K562 (cell line): ENCODE measurements at regions not wholly inside any gene's neighbourhood (a gene's known extent, or its start where the extent isn't known, plus 50 kb on each side); places are given as distances from the start of the nearest gene placed in this dataset.

Experiments used
- CTBP1 ChIP-seq: fragments of 450-650 bp; IDR thresholded peaks from 2 replicates; pipeline ENCODE4 v1.6.1; 2016; ENCODE audit warnings: borderline replicate concordance
- FOXK1 ChIP-seq: sonication (generic); formaldehyde crosslinking; IDR thresholded peaks from 2 replicates; pipeline ENCODE4 v1.8.0; 2022; ENCODE audit warnings: missing genetic modification reagents, mild to moderate bottlenecking, borderline replicate concordance
- FUS ChIP-seq: fragments of 200-400 bp; formaldehyde crosslinking; optimal IDR thresholded peaks from 2 replicates; pipeline ENCODE3; 2017; ENCODE audit warnings: low read depth, low read length
- GATAD2A ChIP-seq: fragments of 450-650 bp; IDR thresholded peaks from 2 replicates; pipeline ENCODE4 v1.6.1; 2017
- HLTF ChIP-seq: fragments of 450-650 bp; IDR thresholded peaks from 2 replicates; pipeline ENCODE4 v1.6.1; 2016
- HNRNPLL ChIP-seq: fragments of 200-400 bp; formaldehyde crosslinking; IDR thresholded peaks from 2 replicates; pipeline ENCODE4 v1.6.1; 2017; ENCODE audit warnings: low read length, low read depth, mild to moderate bottlenecking; ENCODE audit not compliant: poor library complexity, severe bottlenecking
- IRF2 ChIP-seq: sonication (generic); formaldehyde crosslinking; IDR thresholded peaks from 2 replicates; pipeline ENCODE4 v1.8.1; 2022; ENCODE audit warnings: mild to moderate bottlenecking, missing genetic modification reagents
- KAT8 ChIP-seq: fragments of 450-650 bp; IDR thresholded peaks from 2 replicates; pipeline ENCODE4 v1.6.1; 2016; ENCODE audit warnings: low read depth, mild to moderate bottlenecking
- MCM3 ChIP-seq: fragments of 450-650 bp; IDR thresholded peaks from 2 replicates; pipeline ENCODE4 v1.6.1; 2016
- MEF2A ChIP-seq: IDR thresholded peaks from 2 replicates; pipeline ENCODE4 v1.6.1; 2011; ENCODE audit warnings: low read depth, mild to moderate bottlenecking, low read length, moderate library complexity; ENCODE audit not compliant: control insufficient read depth
- POU5F1 ChIP-seq: fragments of 150-350 bp; IDR thresholded peaks from 2 replicates; pipeline ENCODE4 v1.6.1; 2014; ENCODE audit warnings: borderline replicate concordance, low read length, low read depth, mild to moderate bottlenecking; ENCODE audit not compliant: partially characterized antibody
- STAT5B ChIP-seq: fragments of 250-450 bp; sonication (Bioruptor Pico); IDR thresholded peaks from 2 replicates; pipeline ENCODE4 v1.8.0; 2021; ENCODE audit warnings: mild to moderate bottlenecking, inconsistent platforms
- TAL1 ChIP-seq: fragments of 450-650 bp; IDR thresholded peaks from 2 replicates; pipeline ENCODE4 v1.6.1; 2016; ENCODE audit warnings: mild to moderate bottlenecking
- TFAM ChIP-seq: fragments of 250-450 bp; sonication (Bioruptor Pico); conservative IDR thresholded peaks from 2 replicates; pipeline ENCODE4 v1.5.0; 2021; ENCODE audit warnings: mild to moderate bottlenecking, moderate library complexity
- XRCC3 ChIP-seq: fragments of 450-650 bp; IDR thresholded peaks from 2 replicates; pipeline ENCODE4 v1.6.1; 2017; ENCODE audit warnings: mild to moderate bottlenecking, moderate library complexity
- ZBED1 ChIP-seq: IDR thresholded peaks from 2 replicates; pipeline ENCODE4 v1.6.1; 2014
- ZNF184 ChIP-seq: sonication (generic); formaldehyde crosslinking; IDR thresholded peaks from 2 replicates; pipeline ENCODE4 v1.5.0; 2020; ENCODE audit warnings: missing genetic modification reagents
- ZSCAN29 ChIP-seq: fragments of 450-650 bp; IDR thresholded peaks from 2 replicates; pipeline ENCODE4 v1.6.1; 2017
- TF ChIP-seq, protein P1 (sequence below): IDR thresholded peaks from 2 replicates; pipeline ENCODE4 v1.6.1; 2016; ENCODE audit warnings: missing genetic modification characterization, missing compliant biosample characterization
- TF ChIP-seq, protein P2 (sequence below): fragments of 450-650 bp; IDR thresholded peaks from 2 replicates; pipeline ENCODE4 v1.6.1; 2017; ENCODE audit warnings: antibody characterized with exemption
- TF ChIP-seq, protein P3 (sequence below), 2 experiments: fragments of 450-650 bp in 1 of 2; sonication (generic) in 1 of 2; formaldehyde crosslinking; conservative IDR thresholded peaks; 2 replicates each; pipeline versions ENCODE4 v1.4.0 to v1.8.1; 2020 to 2022; ENCODE audit warnings: mild to moderate bottlenecking in 1 of 2, missing genetic modification reagents in 1 of 2
- TF ChIP-seq, protein P4 (sequence below): fragments of 250-450 bp; sonication (Bioruptor Pico); IDR thresholded peaks from 2 replicates; pipeline ENCODE4 v1.8.0; 2022; ENCODE audit warnings: inconsistent platforms
- TF ChIP-seq, protein P5 (sequence below): sonication (generic); formaldehyde crosslinking; IDR thresholded peaks from 2 replicates; pipeline ENCODE4 v1.8.1; 2023; ENCODE audit warnings: mild to moderate bottlenecking, missing genetic modification reagents
- TF ChIP-seq, protein P6 (sequence below): fragments of 250-450 bp; sonication (Bioruptor Pico); IDR thresholded peaks from 2 replicates; pipeline ENCODE4 v1.4.0; 2020; ENCODE audit warnings: mild to moderate bottlenecking, moderate library complexity

DNA sequence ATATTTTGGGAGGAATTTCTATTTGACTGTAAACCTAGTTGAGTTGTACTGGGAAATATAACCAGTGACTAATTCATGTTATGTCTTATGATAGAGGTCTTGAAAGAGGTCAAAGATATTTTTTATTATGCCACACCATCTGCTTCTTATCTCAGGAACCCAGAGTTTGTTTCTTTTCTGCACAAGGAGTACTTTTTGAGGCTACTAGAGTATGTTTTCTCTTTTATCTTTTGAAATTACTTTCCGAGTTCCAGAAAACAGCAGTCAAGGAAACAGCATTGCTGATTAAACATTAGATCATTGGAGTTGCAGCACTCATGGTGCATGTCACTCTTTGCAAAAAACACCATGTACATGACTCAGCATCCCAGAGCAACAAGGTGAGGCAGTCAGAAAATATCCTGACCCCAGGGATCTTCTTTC lies 645.8 kb upstream of the NR2F2 start (continued):
- TF ChIP-seq, protein P1, sequence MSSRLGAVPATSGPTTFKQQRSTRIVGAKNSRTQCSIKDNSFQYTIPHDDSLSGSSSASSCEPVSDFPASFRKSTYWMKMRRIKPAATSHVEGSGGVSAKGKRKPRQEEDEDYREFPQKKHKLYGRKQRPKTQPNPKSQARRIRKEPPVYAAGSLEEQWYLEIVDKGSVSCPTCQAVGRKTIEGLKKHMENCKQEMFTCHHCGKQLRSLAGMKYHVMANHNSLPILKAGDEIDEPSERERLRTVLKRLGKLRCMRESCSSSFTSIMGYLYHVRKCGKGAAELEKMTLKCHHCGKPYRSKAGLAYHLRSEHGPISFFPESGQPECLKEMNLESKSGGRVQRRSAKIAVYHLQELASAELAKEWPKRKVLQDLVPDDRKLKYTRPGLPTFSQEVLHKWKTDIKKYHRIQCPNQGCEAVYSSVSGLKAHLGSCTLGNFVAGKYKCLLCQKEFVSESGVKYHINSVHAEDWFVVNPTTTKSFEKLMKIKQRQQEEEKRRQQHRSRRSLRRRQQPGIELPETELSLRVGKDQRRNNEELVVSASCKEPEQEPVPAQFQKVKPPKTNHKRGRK (tag), result no peak
- TF ChIP-seq FOXK1 (CRISPR knock-in tag), result no peak
- TF ChIP-seq GATAD2A, result no peak
- peak; percentile 91 for TF ChIP-seq TAL1
- TF ChIP-seq FUS, result no peak
- TF ChIP-seq, protein P2, sequence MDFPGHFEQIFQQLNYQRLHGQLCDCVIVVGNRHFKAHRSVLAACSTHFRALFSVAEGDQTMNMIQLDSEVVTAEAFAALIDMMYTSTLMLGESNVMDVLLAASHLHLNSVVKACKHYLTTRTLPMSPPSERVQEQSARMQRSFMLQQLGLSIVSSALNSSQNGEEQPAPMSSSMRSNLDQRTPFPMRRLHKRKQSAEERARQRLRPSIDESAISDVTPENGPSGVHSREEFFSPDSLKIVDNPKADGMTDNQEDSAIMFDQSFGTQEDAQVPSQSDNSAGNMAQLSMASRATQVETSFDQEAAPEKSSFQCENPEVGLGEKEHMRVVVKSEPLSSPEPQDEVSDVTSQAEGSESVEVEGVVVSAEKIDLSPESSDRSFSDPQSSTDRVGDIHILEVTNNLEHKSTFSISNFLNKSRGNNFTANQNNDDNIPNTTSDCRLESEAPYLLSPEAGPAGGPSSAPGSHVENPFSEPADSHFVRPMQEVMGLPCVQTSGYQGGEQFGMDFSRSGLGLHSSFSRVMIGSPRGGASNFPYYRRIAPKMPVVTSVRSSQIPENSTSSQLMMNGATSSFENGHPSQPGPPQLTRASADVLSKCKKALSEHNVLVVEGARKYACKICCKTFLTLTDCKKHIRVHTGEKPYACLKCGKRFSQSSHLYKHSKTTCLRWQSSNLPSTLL, result no peak
- TF ChIP-seq MEF2A, result no peak
- no peak for TF ChIP-seq IRF2
- TF ChIP-seq KAT8, result no peak
- TF ChIP-seq, protein P3, sequence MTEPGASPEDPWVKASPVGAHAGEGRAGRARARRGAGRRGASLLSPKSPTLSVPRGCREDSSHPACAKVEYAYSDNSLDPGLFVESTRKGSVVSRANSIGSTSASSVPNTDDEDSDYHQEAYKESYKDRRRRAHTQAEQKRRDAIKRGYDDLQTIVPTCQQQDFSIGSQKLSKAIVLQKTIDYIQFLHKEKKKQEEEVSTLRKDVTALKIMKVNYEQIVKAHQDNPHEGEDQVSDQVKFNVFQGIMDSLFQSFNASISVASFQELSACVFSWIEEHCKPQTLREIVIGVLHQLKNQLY (CRISPR knock-in tag; conservative IDR thresholded peaks at IDR 0.05), result no peak
- no peak for TF ChIP-seq TFAM (CRISPR knock-in tag)
- TF ChIP-seq, protein P4, sequence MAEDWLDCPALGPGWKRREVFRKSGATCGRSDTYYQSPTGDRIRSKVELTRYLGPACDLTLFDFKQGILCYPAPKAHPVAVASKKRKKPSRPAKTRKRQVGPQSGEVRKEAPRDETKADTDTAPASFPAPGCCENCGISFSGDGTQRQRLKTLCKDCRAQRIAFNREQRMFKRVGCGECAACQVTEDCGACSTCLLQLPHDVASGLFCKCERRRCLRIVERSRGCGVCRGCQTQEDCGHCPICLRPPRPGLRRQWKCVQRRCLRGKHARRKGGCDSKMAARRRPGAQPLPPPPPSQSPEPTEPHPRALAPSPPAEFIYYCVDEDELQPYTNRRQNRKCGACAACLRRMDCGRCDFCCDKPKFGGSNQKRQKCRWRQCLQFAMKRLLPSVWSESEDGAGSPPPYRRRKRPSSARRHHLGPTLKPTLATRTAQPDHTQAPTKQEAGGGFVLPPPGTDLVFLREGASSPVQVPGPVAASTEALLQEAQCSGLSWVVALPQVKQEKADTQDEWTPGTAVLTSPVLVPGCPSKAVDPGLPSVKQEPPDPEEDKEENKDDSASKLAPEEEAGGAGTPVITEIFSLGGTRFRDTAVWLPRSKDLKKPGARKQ (CRISPR knock-in tag), result no peak
- TF ChIP-seq ZNF184 (CRISPR knock-in tag), result no peak
- TF ChIP-seq, protein P5, sequence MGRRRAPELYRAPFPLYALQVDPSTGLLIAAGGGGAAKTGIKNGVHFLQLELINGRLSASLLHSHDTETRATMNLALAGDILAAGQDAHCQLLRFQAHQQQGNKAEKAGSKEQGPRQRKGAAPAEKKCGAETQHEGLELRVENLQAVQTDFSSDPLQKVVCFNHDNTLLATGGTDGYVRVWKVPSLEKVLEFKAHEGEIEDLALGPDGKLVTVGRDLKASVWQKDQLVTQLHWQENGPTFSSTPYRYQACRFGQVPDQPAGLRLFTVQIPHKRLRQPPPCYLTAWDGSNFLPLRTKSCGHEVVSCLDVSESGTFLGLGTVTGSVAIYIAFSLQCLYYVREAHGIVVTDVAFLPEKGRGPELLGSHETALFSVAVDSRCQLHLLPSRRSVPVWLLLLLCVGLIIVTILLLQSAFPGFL (CRISPR knock-in tag), result no peak
- peak; percentile 47; the same call in 1 of the 2 replicates for TF ChIP-seq CTBP1
- TF ChIP-seq HNRNPLL, result no peak
- TF ChIP-seq XRCC3, result no peak
- no peak for TF ChIP-seq STAT5B
- TF ChIP-seq, protein P6, sequence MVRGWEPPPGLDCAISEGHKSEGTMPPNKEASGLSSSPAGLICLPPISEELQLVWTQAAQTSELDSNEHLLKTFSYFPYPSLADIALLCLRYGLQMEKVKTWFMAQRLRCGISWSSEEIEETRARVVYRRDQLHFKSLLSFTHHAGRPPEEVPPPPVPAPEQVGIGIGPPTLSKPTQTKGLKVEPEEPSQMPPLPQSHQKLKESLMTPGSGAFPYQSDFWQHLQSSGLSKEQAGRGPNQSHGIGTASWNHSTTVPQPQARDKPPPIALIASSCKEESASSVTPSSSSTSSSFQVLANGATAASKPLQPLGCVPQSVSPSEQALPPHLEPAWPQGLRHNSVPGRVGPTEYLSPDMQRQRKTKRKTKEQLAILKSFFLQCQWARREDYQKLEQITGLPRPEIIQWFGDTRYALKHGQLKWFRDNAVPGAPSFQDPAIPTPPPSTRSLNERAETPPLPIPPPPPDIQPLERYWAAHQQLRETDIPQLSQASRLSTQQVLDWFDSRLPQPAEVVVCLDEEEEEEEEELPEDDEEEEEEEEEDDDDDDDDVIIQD (CRISPR knock-in tag), result no peak
- TF ChIP-seq HLTF, result no peak
- no peak for TF ChIP-seq MCM3
- TF ChIP-seq POU5F1, result no peak
- TF ChIP-seq ZBED1, result no peak
- no peak for TF ChIP-seq ZSCAN29
